Prostate gland (tissue), 2 donors: ENCODE measurements at regions not wholly inside any gene's neighbourhood (a gene's known extent, or its start where the extent isn't known, plus 50 kb on each side); places are given as distances from the start of the nearest gene placed in this dataset.

Experiments
- DNase-seq: peaks from one replicate; pipeline ENCODE4 v3.0.0-alpha.2; 2019; ENCODE audit warnings: low spot score
- H3K27ac ChIP-seq, 2 donors: fragments of 200-600 bp; sonication (generic); 2 replicates each; pipeline ENCODE4 v1.5.1; 2017 to 2019
- H3K27me3 ChIP-seq: fragments of 200-600 bp; sonication (generic); replicated peaks from 2 replicates; pipeline ENCODE4 v1.5.1; 2019; ENCODE audit not compliant: insufficient read depth
- H3K36me3 ChIP-seq, 2 donors: fragments of 200-600 bp; sonication (generic); 1 replicate in 1 of 2; 2 replicates in 1 of 2; pipeline versions ENCODE4 v1.5.1 to v1.8.1; 2017 to 2019
- H3K4me1 ChIP-seq: fragments of 200-600 bp; sonication (generic); replicated peaks from 2 replicates; pipeline ENCODE4 v1.5.1; 2019
- H3K4me3 ChIP-seq, 2 donors: fragments of 200-600 bp; sonication (generic); 2 replicates each; pipeline ENCODE4 v1.5.1; 2017 to 2019
- H3K9me3 ChIP-seq: fragments of 200-600 bp; sonication (generic); 2 replicates; pipeline ENCODE4 v1.5.1; 2017
- CTCF ChIP-seq, 4 experiments: fragments of 200-600 bp in 2 of 4; fragments of 450-650 bp in 2 of 4; sonication (generic) in 2 of 4; IDR thresholded peaks; 1 replicate in 3 of 4; 2 replicates in 1 of 4; pipeline ENCODE4 v1.5.1; 2016 to 2019; ENCODE audit warnings: antibody characterized with exemption in 4 of 4, mild to moderate bottlenecking in 2 of 4, moderate library complexity in 2 of 4
- POLR2A ChIP-seq: fragments of 450-650 bp; IDR thresholded peaks from one replicate; pipeline ENCODE4 v1.6.1; 2016; ENCODE audit warnings: antibody characterized with exemption, mild to moderate bottlenecking
- POLR2AphosphoS5 ChIP-seq: sonication (generic); formaldehyde crosslinking; IDR thresholded peaks from one replicate; pipeline ENCODE4 v1.6.1; 2017; ENCODE audit warnings: antibody characterized with exemption
- WGBS: methylation state at CpG from one replicate; pipeline ENCODE4 v1.1.5; 2018; 5-methylcytosine and 5-hydroxymethylcytosine counted together
- intact Hi-C: fragments of 100-400 bp; cut with DNase I; formaldehyde crosslinking; loops from one replicate; pipeline ENCODE4 v1.14.2; 2022

GRCh38 chr12:115771601-115772000, 505.9 kb downstream of the MED13L start:
- no peak overlapping the region for H3K4me3 ChIP-seq
- no peaks in the 10 kb centered on the region for H3K4me1 ChIP-seq
- no peak for DNase-seq
- no peaks in the 10 kb centered on the region for H3K36me3 ChIP-seq
- intact Hi-C loops, result no loop called here
- no peak for TF ChIP-seq POLR2A
- no peak overlapping the region for H3K27ac ChIP-seq
- no peaks in the 10 kb centered on the region for H3K9me3 ChIP-seq
- no peaks in the 10 kb centered on the region for H3K27me3 ChIP-seq
- WGBS, result 92% methylated on average over 4 of the region's 4 CpGs

GRCh38 chr12:115771065-115771464, 506.4 kb downstream of the MED13L start:
- Histone ChIP-seq H3K4me1 (no peaks in the 10 kb centered on the region), H3K27ac (no peak overlapping the region), H3K4me3 (no peak overlapping the region), H3K36me3 (no peaks in the 10 kb centered on the region), H3K27me3 (no peaks in the 10 kb centered on the region), H3K9me3 (no peaks in the 10 kb centered on the region)
- peak; percentile 53 for DNase-seq
- 10% methylated on average over 2 of the region's 2 CpGs for WGBS
- intact Hi-C loops, result no loop called here
- peak in 3 of 4 experiments; percentile 20 to 57 (median 54) for TF ChIP-seq CTCF (IDR thresholded peaks at IDR 0.05)
- peak; percentile 32 for TF ChIP-seq POLR2AphosphoS5
- no peak for TF ChIP-seq POLR2A

- DNase-seq, result no peak
- intact Hi-C loops, result no loop called here
- Histone ChIP-seq H3K9me3 (no peaks in the 10 kb centered on the region), H3K4me3 (no peak overlapping the region), H3K27me3 (no peaks in the 10 kb centered on the region), H3K36me3 (no peaks in the 10 kb centered on the region), H3K4me1 (no peaks in the 10 kb centered on the region), H3K27ac (no peak overlapping the region)
- TF ChIP-seq POLR2A, result no peak
- no peak for TF ChIP-seq POLR2AphosphoS5
- no peak for TF ChIP-seq CTCF (IDR thresholded peaks at IDR 0.05)
- 45% methylated on average over 1 of the region's 1 CpG for WGBS
Measured at GRCh38 chr12:115770643-115771042, 506.9 kb downstream of the MED13L start.

- Histone ChIP-seq H3K36me3 (no peaks in the 10 kb centered on the region), H3K4me1 (peaks cover 1% of the 10 kb centered on the region), H3K27me3 (no peaks in the 10 kb centered on the region), H3K27ac (no peak overlapping the region), H3K4me3 (no peak overlapping the region), H3K9me3 (no peaks in the 10 kb centered on the region)
- intact Hi-C loops, result no loop called here
- DNase-seq, result no peak
- 65% methylated on average over 5 of the region's 5 CpGs for WGBS
- TF ChIP-seq POLR2A (no peak), POLR2AphosphoS5 (no peak), CTCF (IDR thresholded peaks at IDR 0.05) (no peak)
Measured at GRCh38 chr12:115767916-115768315, 509.6 kb downstream of the MED13L start.

- H3K27me3 ChIP-seq, result no peaks in the 10 kb centered on the region
- no peaks in the 10 kb centered on the region for H3K36me3 ChIP-seq
- no peaks in the 10 kb centered on the region for H3K9me3 ChIP-seq
- peak overlapping the region; percentile 94 to 97 for H3K27ac ChIP-seq
- TF ChIP-seq POLR2A, result no peak
- peak; percentile 79 for TF ChIP-seq POLR2AphosphoS5
- TF ChIP-seq CTCF (IDR thresholded peaks at IDR 0.05), result peak in 1 of 4 experiments; percentile 7
- DNase-seq, result peak; percentile 76
- intact Hi-C loops, result loop anchor here (5.0 kb wide), 1 partner anchor 98 kb away; no protein-coding TSS in a partner anchor
- peaks cover 8% of the 10 kb centered on the region for H3K4me1 ChIP-seq
- 17% methylated on average over 3 of the region's 3 CpGs for WGBS
- no peak overlapping the region for H3K4me3 ChIP-seq
Measured at GRCh38 chr12:115763982-115764621, 513.4 kb downstream of the MED13L start.
